T-helper 2 cell (primary cell): ENCODE measurements at regions not wholly inside any gene's neighbourhood (a gene's known extent, or its start where the extent isn't known, plus 50 kb on each side); places are given as distances from the start of the nearest gene placed in this dataset.

Experiments used
- DNase-seq, 5 experiments: peaks; one replicate each; pipeline versions ENCODE4 v3.0.0 to v3.0.0-alpha.2; 2012 to 2022

DNA sequence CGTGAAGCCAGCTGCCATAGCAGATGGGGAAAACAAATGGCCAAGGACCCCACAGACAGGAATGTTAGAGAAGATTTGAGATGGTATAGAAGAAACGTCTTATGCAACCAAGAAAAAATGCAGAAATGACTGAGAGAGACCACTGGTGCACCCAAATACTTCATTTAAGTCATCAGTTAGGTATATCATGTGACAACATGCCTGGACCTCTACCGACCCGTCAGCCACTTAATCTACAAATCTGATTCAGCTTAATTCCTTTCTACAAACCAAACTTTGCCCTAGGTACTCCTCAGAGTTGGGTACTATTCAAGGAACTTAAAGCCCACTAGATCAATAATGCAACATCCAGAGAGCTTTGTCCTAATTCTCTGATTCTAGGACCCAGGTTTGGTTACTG lies 126.0 kb upstream of the UBE2E2 start:
- DNase-seq: no peak

DNA sequence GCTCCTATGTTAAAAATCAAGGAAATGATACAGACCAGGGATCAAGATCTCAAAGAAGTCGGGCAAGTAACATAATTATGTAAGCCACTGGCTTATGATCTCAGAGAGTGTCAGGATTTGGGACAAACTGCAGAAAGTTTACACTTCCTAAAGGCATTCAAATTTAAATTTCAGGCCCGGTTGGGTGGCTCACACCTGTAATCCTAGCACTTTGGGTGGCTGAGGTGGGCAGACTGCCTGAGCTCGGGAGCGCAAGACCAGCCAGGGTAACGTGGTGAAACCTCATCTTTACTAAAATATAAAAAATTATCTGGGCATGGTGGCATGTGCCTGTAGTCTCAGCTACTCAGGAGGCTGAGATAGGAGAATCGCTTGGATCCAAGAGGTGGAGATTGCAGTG lies 124.4 kb upstream of the UBE2E2 start:
- no peak for DNase-seq

DNA sequence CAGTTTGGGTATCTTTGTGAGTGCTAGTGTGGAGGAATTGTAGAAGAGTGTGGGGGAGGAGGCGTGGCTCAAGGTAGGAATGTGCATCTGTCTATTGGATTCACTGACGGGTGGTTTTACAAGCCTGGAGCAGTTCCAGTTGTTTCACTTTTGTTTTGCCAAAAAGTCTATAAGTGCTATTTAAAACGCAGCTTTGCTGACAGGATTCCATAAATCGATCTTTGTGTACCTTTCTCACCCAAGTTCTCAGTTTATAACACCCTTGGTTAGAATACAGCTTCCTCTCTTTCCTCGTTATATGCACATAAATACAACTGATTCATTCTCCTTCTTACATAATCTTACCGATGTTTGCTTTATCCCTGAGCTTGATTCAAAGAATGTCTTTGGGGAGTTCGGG lies 123.2 kb upstream of the UBE2E2 start:
- DNase-seq: no peak

DNA sequence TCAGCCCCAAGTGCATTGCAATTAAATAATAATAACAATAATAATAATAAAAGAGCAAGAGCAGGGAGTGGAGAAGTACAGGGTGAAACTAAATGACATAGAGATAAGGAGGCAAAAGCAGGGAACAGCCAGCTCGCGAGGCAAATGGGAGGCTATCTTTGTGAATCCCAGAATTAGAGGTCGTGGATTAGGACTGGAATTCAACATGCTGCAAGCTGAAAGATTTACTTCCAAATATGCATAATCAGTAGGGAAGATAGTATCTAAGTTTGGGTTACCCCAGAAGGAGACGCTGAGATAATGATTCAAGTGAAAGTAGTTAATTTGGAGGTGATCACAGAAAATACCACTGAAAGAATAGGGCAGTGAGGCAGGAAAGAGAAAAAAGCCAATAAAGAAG lies 119.4 kb upstream of the UBE2E2 start:
- no peak for DNase-seq

DNA sequence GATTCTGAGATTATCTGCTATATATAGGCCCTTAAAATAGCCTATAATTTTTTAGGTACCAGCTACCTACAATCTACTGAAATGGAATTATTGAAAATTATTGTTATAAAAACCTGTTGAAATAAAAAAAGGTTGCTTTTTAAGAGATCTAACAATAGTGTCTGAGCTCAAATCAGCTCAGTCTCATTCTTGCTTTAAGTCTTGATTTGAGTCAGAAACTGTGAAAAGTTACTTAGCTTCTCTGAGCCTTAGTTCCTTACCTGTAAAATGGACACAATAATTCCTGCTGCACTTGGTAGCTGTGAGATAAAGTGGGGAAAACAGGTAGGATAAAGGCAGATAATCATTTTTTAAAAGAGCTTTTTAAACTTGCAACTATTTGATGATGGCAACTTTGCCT lies 118.8 kb upstream of the UBE2E2 start:
- no peak for DNase-seq

DNA sequence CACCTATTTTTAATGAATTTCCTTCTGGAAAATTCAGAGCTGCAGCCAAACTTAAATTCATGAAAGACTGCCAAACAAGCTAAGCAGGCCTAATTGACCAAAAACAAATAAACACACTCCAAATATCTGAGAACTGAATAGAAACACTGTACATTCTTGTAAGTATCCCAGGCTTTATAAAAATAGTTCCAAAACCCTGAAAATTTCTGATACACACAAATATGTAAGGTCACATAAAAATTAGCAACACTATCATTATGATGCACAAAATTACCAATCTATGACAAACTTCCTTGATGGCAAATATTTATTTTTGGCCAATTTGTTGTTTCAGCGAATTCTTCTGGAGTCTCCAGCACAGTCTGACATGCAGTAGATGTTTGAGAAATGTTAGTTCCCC lies 117.9 kb upstream of the UBE2E2 start:
- no peak for DNase-seq

DNA sequence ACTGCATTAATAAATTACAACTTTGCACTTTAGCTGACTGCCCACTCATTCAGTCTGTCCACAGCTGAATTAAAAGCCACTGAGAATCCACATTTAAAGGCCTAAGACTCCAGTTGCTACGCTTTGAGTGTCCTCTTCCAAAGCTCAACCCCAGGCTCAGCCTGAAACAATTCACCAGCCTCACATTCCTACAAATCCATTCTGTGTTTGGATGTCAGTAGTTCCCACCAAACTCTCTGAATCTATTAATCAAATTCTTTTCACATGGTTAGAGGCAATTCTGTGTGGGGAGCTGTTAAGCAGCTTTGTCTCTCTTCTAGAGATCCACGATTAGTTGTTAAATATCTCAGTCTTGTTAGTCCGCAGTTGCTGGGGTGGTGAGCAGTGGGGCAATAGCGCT lies 116.8 kb upstream of the UBE2E2 start:
- DNase-seq: no peak

DNA sequence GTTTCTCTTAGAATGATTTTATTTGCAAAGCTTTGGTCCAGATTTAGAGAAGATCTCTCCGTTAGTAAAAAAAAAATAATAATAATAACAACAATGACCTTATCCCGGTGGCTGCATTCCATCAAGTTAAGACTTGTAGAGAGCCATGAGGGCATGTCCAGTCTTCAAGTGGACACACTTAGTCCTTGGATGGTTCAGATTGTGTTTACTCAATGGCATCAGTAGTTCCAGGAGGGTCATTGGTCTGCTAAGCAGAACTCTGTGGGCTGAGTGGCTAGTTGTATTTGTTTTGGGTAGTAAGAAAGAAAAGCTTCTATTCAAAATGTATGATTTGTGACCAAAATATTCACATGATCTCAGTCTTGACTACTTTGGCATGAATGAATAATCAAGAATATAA lies 116.3 kb upstream of the UBE2E2 start:
- DNase-seq: no peak

DNA sequence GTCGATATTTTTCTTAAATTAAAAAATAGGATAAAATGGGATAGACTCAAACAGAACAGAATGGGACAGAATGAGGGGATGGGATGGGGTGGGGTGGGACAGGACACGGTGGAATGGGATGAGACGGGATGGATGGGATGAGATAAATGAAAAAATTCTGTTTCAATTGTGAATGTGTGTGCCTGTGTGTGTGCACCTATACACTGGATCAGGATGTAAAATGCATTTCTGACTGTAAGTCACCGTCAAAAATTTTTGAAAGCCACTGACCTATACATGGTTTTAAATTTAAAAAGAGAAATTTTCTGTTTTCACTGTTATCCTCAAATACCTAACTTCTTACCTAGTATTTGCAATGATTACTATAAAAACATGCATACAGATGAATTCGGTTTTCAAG lies 108.7 kb upstream of the UBE2E2 start:
- no peak for DNase-seq

DNA sequence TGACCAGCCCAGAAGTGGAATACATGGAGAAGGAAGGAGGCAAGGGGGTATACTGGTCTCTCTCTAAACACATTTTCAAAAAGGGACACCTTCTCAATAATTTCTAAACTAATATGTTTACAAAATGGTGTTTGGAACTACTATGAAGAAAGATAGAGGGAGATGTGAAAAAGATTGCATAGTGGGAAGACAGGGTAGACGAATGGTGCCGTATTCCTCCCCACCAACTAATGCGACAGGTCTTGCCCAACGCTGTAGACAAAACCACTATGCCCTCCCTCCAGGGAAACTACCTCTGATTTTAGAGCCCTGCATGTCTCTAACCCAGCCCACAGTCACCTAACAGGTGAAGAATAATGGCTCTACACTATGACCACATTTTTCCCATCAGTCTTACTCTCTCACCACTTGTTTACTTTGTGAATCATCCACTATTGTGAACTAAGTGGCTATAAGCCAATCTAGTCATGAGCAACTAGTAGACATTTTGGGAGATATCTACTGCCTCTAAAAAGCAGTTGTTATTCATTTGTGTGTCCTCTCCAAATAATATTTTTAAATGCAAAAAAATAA lies 108.2 kb upstream of the UBE2E2 start:
- no peak for DNase-seq

DNA sequence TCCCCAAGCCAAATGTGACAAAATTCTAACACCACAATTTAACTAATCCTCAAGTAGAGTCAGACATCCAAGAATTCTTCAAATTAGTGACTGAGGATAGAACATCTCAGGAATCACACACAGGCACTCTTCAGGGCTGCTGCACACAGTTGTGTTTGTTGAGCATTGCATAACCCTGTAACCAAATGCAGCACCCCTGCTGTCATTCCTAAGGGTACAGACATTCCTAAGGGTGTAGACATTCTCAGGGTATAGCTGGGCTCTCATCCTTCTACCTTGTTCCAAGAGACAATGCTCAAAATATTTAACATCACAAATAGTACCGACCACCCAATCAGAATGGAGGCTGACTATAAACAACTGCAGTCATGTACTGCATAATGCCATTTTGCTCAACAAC lies 107.1 kb upstream of the UBE2E2 start:
- no peak for DNase-seq

DNA sequence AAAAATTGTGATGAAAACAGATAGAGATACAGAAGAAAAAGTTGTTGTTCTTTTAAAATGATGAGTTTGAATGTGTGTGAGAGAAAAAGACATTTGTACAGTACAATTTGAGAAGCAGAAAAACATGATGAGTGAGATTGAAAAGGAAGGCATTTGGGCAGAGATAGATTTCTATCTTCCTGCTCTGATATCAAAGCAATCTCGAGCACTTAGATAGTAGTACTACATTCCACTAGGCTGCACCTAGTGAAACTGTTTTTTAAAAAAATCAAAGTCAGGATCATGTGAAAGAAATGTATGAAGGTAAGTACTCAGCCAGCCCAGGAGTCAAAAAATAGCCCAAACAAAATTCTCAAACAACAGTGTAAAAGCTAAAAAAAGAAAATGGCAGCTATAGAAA lies 104.1 kb upstream of the UBE2E2 start:
- no peak for DNase-seq

DNA sequence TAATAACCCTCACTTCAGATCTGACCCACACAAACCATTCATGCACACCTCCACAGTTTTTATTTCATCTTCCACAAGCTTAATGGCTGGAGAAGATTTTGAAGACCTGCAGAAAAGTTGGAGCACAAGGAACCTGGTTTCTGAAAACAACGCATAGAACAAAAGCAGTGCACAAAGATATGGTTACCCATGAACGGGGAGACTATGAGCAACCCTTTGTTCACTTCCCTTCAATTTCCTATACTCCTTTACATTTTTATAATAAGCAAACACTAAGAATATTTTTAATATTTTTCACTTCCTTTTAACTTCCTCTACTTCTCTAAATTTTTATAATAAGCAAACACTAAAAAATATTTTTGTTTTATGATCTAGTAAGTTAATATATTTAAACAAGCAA lies 103.5 kb upstream of the UBE2E2 start:
- DNase-seq: no peak

DNA sequence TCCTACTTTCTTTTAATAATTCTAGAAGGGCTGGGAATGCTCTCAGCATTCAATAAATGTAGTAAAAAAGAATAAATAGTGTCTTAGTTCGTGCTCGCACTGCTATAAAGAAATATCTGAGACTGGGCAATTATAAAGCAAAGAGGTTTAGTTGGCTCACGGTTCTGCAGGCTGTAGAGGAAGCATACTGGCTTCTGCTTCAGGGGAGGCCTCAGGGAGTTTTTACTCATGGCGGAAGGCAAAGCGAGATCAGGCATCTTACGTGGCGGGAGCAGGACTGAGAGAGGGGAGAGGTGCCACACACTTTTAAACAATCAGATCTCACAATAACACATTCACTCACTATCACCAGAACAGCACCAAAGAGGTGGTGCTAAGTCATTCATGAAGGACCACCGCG lies 103.0 kb upstream of the UBE2E2 start:
- no peak for DNase-seq

DNA sequence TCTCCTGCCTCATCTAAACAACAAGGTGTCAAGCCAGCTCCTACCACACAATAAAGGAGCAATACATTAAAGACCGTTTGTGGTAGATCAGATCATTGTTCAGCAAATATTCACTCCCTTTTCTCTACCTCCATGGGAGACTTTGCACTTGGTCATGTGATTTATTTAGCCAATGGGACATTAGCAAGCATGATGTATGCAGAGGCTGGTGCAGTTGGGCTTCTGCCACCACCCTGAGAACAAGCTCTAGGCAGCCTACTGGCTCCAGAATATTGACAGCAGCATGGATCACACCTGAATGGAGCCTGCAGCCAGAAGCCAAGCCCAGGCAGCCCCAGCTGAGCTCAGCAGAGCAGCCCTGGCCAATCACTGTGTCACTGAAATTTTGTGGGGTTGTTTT lies 99.4 kb upstream of the UBE2E2 start:
- no peak for DNase-seq

DNA sequence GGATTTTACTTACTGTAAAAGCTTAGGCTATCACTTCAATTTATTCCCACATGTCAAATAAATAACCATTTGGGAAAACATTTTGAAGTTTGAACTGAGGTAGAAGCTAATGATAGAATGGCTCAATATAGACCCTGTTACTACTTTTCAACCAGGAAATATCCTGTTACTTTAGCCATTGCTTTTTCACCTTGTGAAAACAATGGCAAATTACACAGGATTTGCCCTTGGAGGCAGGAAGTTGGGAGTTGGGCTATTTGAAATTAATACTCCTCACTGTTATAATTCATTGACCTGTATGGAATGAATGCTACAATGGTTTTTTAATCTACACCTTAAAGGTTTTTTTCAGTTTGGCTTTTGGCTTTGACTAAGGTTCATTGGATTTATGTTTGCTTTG lies 98.1 kb upstream of the UBE2E2 start:
- DNase-seq: no peak

DNA sequence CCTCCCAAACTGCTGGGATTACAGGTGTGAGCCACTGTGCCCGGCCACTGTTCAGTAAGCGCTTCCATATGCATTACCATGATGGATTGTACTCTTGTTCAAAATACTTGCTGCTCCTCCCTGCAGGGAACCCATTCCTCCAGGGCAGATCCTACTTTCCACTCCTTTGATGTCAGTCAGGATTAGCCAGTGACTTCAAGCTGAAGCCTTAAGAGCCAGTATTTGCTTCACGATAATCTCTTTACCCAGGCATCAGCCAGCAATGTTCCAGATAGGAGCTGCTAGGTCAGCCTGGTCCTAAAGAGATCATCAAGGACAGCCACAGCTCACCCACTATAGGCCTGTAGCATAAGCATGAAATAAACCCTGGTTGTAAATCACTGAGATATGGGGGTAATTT lies 96.5 kb upstream of the UBE2E2 start:
- DNase-seq: no peak

DNA sequence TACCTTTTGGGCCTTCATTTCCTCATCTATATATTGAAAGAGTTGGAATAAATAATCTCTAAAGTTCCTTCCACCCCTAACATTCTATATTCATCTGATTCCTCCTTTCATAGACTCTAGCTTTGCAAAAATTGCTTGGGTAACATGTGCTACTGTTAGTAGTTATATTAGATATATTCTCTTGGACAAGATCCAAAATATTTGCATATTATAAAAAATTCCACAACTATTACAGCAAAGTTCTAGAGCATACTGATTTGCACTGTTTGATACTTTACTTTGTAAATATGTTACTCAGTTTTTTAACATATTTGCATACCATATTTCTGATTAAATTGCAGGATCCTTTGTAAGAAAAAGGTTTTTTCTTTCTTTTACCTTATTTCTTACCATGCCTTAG lies 95.9 kb upstream of the UBE2E2 start:
- no peak for DNase-seq

DNA sequence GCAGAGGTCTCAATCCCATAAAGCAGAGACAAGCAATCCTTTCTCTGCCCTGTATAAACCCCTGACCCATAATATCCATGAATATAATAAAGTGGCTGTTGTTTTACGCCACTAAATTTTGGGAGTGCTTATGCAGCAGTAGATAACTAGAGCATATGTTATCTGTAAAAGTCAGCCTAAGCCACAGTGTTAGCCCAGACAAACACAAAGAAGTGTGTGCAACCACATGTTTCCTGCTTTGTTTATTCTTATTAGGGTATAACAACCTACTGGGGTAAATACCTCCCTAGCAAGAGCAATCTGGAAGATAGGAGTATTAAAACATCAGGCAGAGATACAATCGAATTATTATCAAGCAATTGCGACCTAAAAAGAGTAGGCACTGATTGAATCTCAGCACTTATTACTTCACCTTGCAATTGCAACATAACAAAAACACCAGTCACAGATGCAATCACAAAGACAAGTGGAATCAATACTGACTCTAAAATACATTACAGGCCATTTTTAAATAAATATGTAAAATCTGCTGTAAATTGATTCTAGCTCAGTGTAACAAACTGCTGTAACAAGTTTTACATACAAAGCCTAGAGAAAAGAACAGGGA lies 94.6 kb upstream of the UBE2E2 start:
- DNase-seq: no peak

DNA sequence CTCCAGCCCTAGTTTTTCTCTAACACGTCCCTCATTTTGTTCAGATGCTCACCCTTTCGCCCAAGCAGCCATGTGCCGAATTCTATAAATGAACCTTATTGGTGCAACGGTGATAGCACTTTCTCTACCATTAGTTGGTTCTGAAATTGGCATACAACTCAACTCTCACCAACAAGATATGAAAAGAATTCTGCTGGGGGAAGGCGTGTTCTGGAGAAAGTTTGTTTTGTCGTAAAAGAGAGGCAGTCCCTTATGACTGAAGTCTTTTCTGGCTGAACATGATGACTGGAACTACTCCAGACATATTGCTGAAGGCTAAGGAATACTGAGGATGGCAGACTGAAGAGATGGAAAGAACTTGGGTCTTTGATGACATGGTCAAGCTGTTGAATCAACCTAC lies 91.8 kb upstream of the UBE2E2 start:
- no peak for DNase-seq

DNA sequence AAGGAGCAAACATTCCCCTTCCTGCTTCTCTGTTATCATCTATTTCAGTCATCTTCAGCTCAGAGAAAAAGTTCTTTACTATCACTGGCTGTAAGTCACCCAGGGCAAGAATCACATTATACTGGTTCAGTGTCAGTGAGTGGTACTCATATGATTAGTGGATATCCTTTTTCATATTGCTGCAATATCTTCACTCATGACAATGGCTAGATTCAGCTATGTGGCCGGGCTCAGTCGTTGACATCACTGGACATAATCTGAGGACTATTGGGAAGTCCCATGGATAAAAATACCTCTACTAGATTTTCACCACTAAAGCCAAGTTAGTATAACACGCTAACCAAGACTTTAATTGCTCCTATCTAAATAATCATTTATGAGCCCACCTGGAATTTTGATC lies 91.3 kb upstream of the UBE2E2 start:
- no peak for DNase-seq

DNA sequence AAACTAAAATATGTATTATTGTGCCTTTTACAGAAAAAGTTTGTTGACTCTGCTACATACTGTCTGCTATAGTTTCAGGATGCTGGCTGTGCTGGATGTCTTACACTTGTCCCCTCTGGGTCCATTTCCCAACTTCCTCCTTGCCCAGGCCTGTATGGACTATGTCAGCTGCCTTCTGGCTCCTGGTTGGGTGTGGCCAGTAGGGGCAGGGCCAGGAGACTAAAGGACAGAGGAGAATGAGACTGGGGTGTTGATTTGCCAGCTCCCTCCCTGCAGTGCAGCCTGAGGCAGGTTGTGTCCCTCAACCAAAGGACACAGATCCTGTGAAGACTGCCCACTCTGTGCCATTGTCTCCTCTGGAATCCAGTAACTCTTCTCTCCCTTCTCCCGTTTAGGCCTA lies 90.6 kb upstream of the UBE2E2 start:
- DNase-seq: no peak

DNA sequence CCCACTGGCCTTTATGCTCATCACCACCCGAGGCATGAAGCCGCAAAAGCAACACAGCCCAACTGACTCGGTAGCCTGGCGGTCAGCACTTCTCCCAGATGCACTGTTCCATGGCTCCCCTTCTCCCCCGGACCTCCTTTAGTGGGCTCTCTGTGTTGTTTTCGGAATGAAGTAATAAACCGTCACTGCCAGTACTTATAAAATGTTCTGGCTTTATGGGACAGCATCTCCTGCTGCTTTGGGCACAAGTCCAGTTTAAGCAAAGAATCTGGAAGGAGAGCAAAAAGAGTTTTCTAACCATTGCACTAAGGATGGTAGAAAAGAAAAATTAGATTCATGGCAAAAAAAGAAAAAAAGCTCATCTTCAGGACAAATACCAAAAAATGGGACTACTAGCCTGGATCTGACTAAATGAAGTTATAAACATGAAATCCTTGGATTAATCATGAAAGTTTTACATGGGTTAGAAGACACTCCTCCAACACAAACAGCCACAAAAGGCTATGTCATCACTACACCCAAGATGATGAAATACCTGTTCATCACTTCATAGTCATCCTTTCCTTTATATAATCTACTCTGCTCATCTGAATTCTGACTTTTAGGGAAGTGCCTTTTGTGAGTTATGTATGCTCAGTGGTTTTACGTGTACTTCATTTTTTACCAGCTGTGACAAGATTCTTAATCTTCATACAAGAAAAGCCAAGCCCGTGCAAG lies 89.5 kb upstream of the UBE2E2 start:
- DNase-seq: no peak

DNA sequence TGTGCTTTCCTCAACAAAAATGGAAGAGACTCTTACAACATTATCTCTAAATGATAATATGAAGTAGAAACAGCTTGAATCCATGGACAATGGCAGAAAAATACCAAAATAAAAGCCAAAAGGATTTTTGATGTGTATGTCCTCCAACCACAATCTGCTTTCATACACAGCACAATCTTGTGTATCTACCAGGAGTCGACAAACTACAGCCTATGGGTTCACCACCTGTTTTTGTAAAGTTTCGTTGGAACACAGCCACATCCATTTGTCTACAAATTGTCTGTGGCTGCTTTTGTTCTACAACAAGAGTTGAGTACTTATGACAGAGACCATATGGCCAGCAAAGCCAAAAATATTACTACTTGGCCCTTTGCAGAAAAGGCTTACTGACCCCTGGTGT lies 88.7 kb upstream of the UBE2E2 start:
- DNase-seq: no peak
